Fibroblast of lung (primary cell): ENCODE measurements at regions not wholly inside any gene's neighbourhood (a gene's known extent, or its start where the extent isn't known, plus 50 kb on each side); places are given as distances from the start of the nearest gene placed in this dataset.
"Not testable (repeated sequence)": the region's sequence is repeated elsewhere in the genome, so short reads cannot be mapped to it uniquely, and the experiment has no call there.

Source experiments
- DNase-seq, 2 donors: peaks; one replicate each; pipeline versions ENCODE4 v3.0.0 to v3.0.0-alpha.2; 2010; ENCODE audit warnings: low read depth in 2 of 2
- H2AFZ ChIP-seq: 2 replicates; pipeline ENCODE4 v1.5.1; 2012; ENCODE audit warnings: low read length, control low read depth, inconsistent platforms
- H3K27ac ChIP-seq: 2 replicates; pipeline ENCODE4 v1.5.1; 2011; ENCODE audit warnings: low read length, control low read depth; ENCODE audit not compliant: insufficient read depth
- H3K27me3 ChIP-seq: 2 replicates; pipeline ENCODE4 v1.5.1; 2011; ENCODE audit warnings: mild to moderate bottlenecking, low read length; ENCODE audit not compliant: control insufficient read depth, insufficient read depth
- H3K36me3 ChIP-seq: 2 replicates; pipeline ENCODE4 v1.5.1; 2011; ENCODE audit warnings: low read length; ENCODE audit not compliant: control insufficient read depth, insufficient read depth
- H3K4me1 ChIP-seq: 2 replicates; pipeline ENCODE4 v1.5.1; 2011; ENCODE audit warnings: low read length; ENCODE audit not compliant: control insufficient read depth, insufficient read depth; ENCODE audit errors: extremely low read depth
- H3K4me2 ChIP-seq: 2 replicates; pipeline ENCODE4 v1.5.1; 2011; ENCODE audit warnings: low read length, control low read depth; ENCODE audit not compliant: insufficient read depth; ENCODE audit errors: extremely low read depth
- H3K4me3 ChIP-seq, 4 experiments: fragments of 200-600 bp in 1 of 4; sonication (generic) in 1 of 4; replicated peaks in 1 of 4; 2 replicates each; pipeline ENCODE4 v1.5.1; 2011 to 2016; ENCODE audit warnings: low read length in 4 of 4, low read depth in 3 of 4, mild to moderate bottlenecking in 3 of 4, control low read depth in 2 of 4, inconsistent platforms in 1 of 4, mixed read lengths in 1 of 4; ENCODE audit not compliant: insufficient read depth in 1 of 4; ENCODE audit errors: control extremely low read depth in 1 of 4
- H3K79me2 ChIP-seq: 2 replicates; pipeline ENCODE4 v1.5.1; 2012; ENCODE audit warnings: mild to moderate bottlenecking, low read length, inconsistent platforms; ENCODE audit not compliant: control insufficient read depth, insufficient read depth
- H3K9ac ChIP-seq: 2 replicates; pipeline ENCODE4 v1.5.1; 2011; ENCODE audit warnings: mild to moderate bottlenecking, low read length, control low read depth; ENCODE audit not compliant: insufficient read depth
- H3K9me3 ChIP-seq: 2 replicates; pipeline ENCODE4 v1.5.1; 2012; ENCODE audit warnings: low read depth, low read length; ENCODE audit not compliant: control insufficient read depth, insufficient read depth
- H4K20me1 ChIP-seq: 2 replicates; pipeline ENCODE4 v1.5.1; 2011; ENCODE audit warnings: low read length; ENCODE audit not compliant: control insufficient read depth, insufficient read depth; ENCODE audit errors: extremely low read depth
- EZH2 ChIP-seq: IDR thresholded peaks from 2 replicates; pipeline ENCODE4 v1.5.1; 2012; ENCODE audit warnings: low read length, control low read depth, mild to moderate bottlenecking; ENCODE audit errors: missing control alignments
- TF ChIP-seq, protein P1 (sequence below), 2 donors: IDR thresholded peaks in 1 of 2; conservative IDR thresholded peaks in 1 of 2; 1 replicate in 1 of 2; 2 replicates in 1 of 2; pipeline ENCODE4 v1.5.1; 2011 to 2012; ENCODE audit warnings: low read length in 2 of 2, control low read depth in 1 of 2, inconsistent platforms in 1 of 2, low read depth in 1 of 2, mild to moderate bottlenecking in 1 of 2

DNA sequence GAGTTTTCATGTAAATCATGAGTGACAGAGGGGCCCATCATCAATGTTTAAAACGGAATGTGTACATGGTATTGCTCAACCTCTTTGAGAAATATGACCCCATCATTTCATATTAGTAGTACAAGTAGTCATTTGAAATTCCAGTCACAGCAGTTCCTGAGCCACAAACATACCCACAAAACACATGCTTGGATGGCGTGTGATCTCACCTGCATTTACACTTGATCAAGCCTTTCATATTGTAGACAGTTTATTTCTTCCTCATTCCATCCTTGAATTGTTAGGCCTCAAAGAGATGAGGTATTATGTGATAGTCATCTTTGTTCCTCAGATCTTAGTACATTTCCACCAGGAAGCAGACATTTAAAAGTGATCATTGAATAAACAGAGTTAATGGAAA is 96.8 kb upstream of the TAS2R1 start:
- H3K27me3 ChIP-seq = no peaks in the 10 kb centered on the region

GRCh38 chr5:9725265-9725664 is 95.1 kb upstream of the TAS2R1 start:
- H3K79me2 ChIP-seq, H3K36me3 ChIP-seq, H3K9ac ChIP-seq, H3K9me3 ChIP-seq, H3K4me3 ChIP-seq, H3K4me1 ChIP-seq, H3K4me2 ChIP-seq, H3K27me3 ChIP-seq, H3K27ac ChIP-seq, DNase-seq, H2AFZ ChIP-seq, H4K20me1 ChIP-seq: not testable (repeated sequence)

More for the DNA sequence above, 96.8 kb upstream of the TAS2R1 start:
- Histone ChIP-seq H3K4me3 (no peak overlapping the region), H3K4me2 (no peak overlapping the region), H3K9ac (no peak overlapping the region), H3K4me1 (no peaks in the 10 kb centered on the region), H3K79me2 (no peaks in the 10 kb centered on the region), H3K9me3 (no peaks in the 10 kb centered on the region), H3K36me3 (no peaks in the 10 kb centered on the region), H4K20me1 (no peaks in the 10 kb centered on the region), H3K27ac (no peak overlapping the region), H2AFZ (no peak overlapping the region)
- no peak for DNase-seq
- no peak for TF ChIP-seq EZH2
- TF ChIP-seq, protein P1, sequence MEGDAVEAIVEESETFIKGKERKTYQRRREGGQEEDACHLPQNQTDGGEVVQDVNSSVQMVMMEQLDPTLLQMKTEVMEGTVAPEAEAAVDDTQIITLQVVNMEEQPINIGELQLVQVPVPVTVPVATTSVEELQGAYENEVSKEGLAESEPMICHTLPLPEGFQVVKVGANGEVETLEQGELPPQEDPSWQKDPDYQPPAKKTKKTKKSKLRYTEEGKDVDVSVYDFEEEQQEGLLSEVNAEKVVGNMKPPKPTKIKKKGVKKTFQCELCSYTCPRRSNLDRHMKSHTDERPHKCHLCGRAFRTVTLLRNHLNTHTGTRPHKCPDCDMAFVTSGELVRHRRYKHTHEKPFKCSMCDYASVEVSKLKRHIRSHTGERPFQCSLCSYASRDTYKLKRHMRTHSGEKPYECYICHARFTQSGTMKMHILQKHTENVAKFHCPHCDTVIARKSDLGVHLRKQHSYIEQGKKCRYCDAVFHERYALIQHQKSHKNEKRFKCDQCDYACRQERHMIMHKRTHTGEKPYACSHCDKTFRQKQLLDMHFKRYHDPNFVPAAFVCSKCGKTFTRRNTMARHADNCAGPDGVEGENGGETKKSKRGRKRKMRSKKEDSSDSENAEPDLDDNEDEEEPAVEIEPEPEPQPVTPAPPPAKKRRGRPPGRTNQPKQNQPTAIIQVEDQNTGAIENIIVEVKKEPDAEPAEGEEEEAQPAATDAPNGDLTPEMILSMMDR (conservative IDR thresholded peaks at IDR 0.05 in 1 of 2, IDR thresholded peaks at IDR 0.05 in 1 of 2; ENCODE audit: low read depth in 1 of 2, low read length in 2 of 2) = no peak

GRCh38 chr5:9724707-9725106 is 94.6 kb upstream of the TAS2R1 start:
- Histone ChIP-seq H4K20me1 (no peaks in the 10 kb centered on the region), H3K4me2 (no peak overlapping the region), H3K9me3 (no peaks in the 10 kb centered on the region)

More at GRCh38 chr5:9724707-9725106, 94.6 kb upstream of the TAS2R1 start:
- no peak overlapping the region for H2AFZ ChIP-seq
- no peak overlapping the region for H3K4me3 ChIP-seq
- H3K4me1 ChIP-seq = no peaks in the 10 kb centered on the region
- H3K36me3 ChIP-seq = no peaks in the 10 kb centered on the region
- H3K27ac ChIP-seq = no peak overlapping the region
- H3K9ac ChIP-seq = no peak overlapping the region
- DNase-seq = no peak
- TF ChIP-seq, protein P1 (conservative IDR thresholded peaks at IDR 0.05 in 1 of 2, IDR thresholded peaks at IDR 0.05 in 1 of 2; ENCODE audit: low read depth in 1 of 2, low read length in 2 of 2) = no peak
- no peak for TF ChIP-seq EZH2
- H3K27me3 ChIP-seq = no peaks in the 10 kb centered on the region
- no peaks in the 10 kb centered on the region for H3K79me2 ChIP-seq
